ENCODE measurements at regions not wholly inside any gene's neighbourhood (a gene's known extent, or its start where the extent isn't known, plus 50 kb on each side); places are given as distances from the start of the nearest gene placed in this dataset.

DNA sequence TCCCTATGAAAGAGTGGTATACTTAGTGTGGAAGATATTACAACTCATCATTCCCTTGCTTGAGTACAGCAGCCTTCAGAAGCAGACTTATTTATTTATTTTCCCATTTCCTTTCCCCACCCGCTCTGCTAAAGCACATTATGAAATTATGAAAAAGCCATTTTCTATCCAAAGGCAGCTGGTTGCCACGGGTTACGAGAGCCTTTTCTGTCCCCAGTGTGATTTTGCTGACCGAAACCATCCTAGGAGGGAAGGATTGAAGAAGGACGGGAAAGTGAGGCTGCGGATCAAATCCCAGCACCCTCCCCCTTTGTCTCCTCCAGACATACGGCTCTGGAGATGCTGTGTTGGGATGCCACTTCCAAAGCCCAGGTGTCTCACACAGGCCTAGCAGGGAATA lies 246.9 kb downstream of the TLR4 start:
- H3K9ac ChIP-seq (ENCODE audit: low read length), result no peak overlapping the region
- H3K36me3 ChIP-seq (ENCODE audit: control insufficient read depth, insufficient read depth, low read length), result no peaks in the 10 kb centered on the region
- H3K9me3 ChIP-seq (ENCODE audit: control insufficient read depth, low read length), result no peaks in the 10 kb centered on the region
- no peaks in the 10 kb centered on the region for H3K4me1 ChIP-seq (ENCODE audit: control insufficient read depth, insufficient read depth, low read length)
- H3K27me3 ChIP-seq (ENCODE audit: control insufficient read depth, insufficient read depth, low read length), result no peaks in the 10 kb centered on the region
- H3K4me3 ChIP-seq (ENCODE audit: low read length), result no peak overlapping the region

DNA sequence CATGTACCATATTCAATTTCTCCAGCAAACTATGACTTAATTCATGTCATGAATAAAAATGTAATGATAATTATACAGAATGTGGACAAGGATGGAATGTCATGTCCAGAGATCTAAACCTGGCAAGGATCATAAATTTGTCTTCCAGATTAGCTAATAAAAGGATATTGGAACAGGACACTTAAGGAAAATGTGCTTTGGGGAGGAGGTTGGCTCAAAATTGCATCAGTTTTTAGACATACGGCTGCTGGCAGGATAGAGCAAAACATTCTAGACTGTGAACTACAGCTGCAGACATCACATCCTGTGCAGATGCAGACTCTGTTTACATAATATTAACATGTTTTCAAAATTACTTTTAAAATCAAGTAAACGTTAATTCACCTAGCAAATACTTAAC lies 248.4 kb downstream of the TLR4 start:
- Histone ChIP-seq H3K9me3 (ENCODE audit: control insufficient read depth, low read length) (no peaks in the 10 kb centered on the region), H3K36me3 (ENCODE audit: control insufficient read depth, insufficient read depth, low read length) (no peaks in the 10 kb centered on the region), H3K27me3 (ENCODE audit: control insufficient read depth, insufficient read depth, low read length) (no peaks in the 10 kb centered on the region), H3K9ac (ENCODE audit: low read length) (no peak overlapping the region), H3K4me3 (ENCODE audit: low read length) (no peak overlapping the region), H3K4me1 (ENCODE audit: control insufficient read depth, insufficient read depth, low read length) (no peaks in the 10 kb centered on the region)

DNA sequence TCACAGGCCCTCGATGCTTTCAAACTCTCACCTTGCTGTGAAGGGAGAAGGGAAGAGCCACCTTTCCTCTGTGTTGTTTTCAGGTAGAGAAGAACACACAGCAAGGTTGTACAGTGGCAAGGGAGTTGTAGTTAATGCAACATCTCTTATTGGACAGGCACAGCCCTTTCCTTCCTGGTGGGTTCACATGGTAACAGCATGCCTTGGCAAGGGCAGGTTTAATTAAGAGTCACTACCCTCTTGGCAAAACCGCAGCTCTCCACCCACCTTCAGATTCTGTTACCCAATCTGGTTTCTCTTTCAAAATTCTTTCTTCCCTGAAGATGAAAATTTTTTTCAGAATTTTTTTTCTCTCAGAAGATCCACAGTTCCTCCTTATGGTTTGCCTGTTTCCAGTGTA lies 253.1 kb downstream of the TLR4 start:
- Histone ChIP-seq H3K27me3 (ENCODE audit: control insufficient read depth, insufficient read depth, low read length) (no peaks in the 10 kb centered on the region), H3K4me3 (ENCODE audit: low read length) (no peak overlapping the region), H3K36me3 (ENCODE audit: control insufficient read depth, insufficient read depth, low read length) (no peaks in the 10 kb centered on the region), H3K9me3 (ENCODE audit: control insufficient read depth, low read length) (no peaks in the 10 kb centered on the region), H3K9ac (ENCODE audit: low read length) (no peak overlapping the region), H3K4me1 (ENCODE audit: control insufficient read depth, insufficient read depth, low read length) (no peaks in the 10 kb centered on the region)

DNA sequence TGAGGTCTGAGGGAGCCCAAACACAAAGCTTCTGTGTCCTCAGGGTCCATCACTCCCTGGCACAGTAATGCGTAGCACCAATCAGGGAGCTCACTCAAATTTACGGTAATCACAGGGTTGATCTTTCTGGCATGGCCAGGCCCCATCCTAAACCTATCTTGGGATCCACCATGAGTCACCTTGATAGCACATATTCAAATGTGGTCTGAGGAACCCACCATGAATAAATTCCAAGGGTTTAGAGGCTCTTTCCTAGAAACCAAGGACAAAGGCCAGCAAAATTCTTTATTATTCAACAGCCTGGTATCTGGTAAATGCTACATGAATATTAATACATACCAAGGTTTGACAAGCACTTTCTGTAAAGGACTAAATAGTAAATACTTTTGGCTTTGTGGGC lies 254.5 kb downstream of the TLR4 start:
- H3K9me3 ChIP-seq (ENCODE audit: control insufficient read depth, low read length), result no peaks in the 10 kb centered on the region
- no peaks in the 10 kb centered on the region for H3K36me3 ChIP-seq (ENCODE audit: control insufficient read depth, insufficient read depth, low read length)
- no peaks in the 10 kb centered on the region for H3K4me1 ChIP-seq (ENCODE audit: control insufficient read depth, insufficient read depth, low read length)
- H3K9ac ChIP-seq (ENCODE audit: low read length), result no peak overlapping the region
- no peak overlapping the region for H3K4me3 ChIP-seq (ENCODE audit: low read length)
- no peaks in the 10 kb centered on the region for H3K27me3 ChIP-seq (ENCODE audit: control insufficient read depth, insufficient read depth, low read length)

DNA sequence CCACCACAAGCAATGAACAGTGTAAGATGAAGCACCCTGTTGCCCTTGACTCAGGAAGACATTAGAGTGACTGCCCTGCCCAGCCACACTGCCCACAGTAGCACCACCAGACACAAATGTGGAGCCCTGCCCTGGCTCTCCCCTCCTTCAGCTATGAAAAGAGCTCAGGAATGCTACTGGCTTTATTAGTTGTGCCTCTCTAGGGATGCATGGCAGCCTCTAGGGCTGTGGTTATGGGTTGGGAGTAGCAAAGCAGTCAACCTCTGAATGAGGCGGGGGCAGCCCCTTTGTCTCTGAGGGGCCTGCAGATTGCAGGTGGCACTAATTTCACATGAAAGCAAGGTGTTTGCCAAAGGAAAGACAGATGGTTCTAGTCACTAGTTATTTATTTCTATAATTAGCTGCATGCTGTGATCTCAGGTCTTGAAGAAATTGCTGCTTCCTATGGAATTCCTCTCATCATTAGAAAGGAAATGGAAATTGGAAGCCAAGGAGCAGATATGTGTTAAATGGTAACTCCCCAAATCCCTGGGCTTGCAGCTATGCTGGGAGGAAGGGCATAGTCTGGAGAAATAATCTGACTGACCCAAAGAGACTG lies 259.4 kb downstream of the TLR4 start:
- H3K36me3 ChIP-seq (ENCODE audit: control insufficient read depth, insufficient read depth, low read length), result no peaks in the 10 kb centered on the region
- H3K4me3 ChIP-seq (ENCODE audit: low read length), result no peak overlapping the region
- H3K9me3 ChIP-seq (ENCODE audit: control insufficient read depth, low read length), result no peaks in the 10 kb centered on the region
- no peak overlapping the region for H3K9ac ChIP-seq (ENCODE audit: low read length)
- H3K4me1 ChIP-seq (ENCODE audit: control insufficient read depth, insufficient read depth, low read length), result no peaks in the 10 kb centered on the region
- no peaks in the 10 kb centered on the region for H3K27me3 ChIP-seq (ENCODE audit: control insufficient read depth, insufficient read depth, low read length)

DNA sequence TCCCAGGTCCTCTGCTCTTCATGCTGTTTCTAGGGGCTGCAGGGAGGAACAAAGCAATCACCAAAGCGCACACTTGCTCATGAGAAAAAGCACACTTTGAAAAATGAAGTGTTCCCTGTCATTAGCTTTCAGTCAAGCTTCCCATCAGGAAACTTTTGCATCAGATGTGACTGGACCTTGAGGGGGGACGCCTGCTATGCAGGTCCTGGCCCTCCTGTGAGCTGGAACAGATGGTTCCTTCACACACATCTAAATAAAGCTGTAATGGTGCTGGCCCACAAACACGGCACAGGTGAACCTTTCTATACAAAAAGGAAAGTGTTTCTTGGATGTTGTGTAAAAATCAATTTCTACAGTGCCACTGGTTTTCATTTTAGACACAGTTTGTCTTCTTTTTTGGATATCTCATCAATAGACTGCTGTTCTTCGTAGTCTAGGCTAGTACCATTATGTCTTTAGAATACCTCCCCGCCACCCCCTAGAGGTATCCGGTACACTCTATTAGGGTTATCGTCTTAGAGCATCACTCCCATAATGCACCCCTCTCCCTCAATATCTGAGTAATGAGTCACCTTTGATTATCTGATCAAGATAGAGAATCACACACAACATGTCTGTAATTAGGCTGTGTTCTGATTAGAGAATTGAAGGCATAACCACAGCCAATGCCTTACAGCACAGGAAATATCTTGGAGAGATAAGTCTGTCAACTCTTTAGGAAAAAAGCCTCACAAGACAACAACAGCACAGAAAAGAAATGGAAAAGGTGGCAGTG lies 266.3 kb downstream of the TLR4 start:
- H3K9ac ChIP-seq (ENCODE audit: low read length), result no peak overlapping the region
- H3K27me3 ChIP-seq (ENCODE audit: control insufficient read depth, insufficient read depth, low read length), result no peaks in the 10 kb centered on the region
- H3K36me3 ChIP-seq (ENCODE audit: control insufficient read depth, insufficient read depth, low read length), result no peaks in the 10 kb centered on the region
- no peaks in the 10 kb centered on the region for H3K4me1 ChIP-seq (ENCODE audit: control insufficient read depth, insufficient read depth, low read length)
- no peaks in the 10 kb centered on the region for H3K9me3 ChIP-seq (ENCODE audit: control insufficient read depth, low read length)
- no peak overlapping the region for H3K4me3 ChIP-seq (ENCODE audit: low read length)

DNA sequence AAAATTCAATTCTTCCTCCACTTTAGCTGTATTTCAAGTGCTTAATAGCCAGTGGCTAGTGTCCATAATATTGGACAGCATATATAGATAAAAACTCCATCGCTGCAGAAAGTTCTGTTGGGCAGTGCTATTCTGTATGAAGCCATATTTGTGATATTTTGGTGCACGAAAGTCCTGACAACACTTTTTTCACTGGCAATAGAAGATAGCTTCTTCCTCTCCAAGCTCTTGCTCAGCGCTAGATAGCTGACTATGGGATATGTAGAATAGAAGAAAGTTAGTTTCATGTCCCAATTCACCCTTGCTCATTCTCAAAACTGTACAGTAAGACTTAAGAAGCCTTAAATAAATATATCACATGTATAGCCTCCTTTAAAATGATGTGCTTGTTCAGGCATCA lies 269.9 kb downstream of the TLR4 start:
- Histone ChIP-seq H3K36me3 (ENCODE audit: control insufficient read depth, insufficient read depth, low read length) (no peaks in the 10 kb centered on the region), H3K4me3 (ENCODE audit: low read length) (no peak overlapping the region), H3K4me1 (ENCODE audit: control insufficient read depth, insufficient read depth, low read length) (no peaks in the 10 kb centered on the region), H3K27me3 (ENCODE audit: control insufficient read depth, insufficient read depth, low read length) (no peaks in the 10 kb centered on the region), H3K9ac (ENCODE audit: low read length) (no peak overlapping the region), H3K9me3 (ENCODE audit: control insufficient read depth, low read length) (no peaks in the 10 kb centered on the region)

DNA sequence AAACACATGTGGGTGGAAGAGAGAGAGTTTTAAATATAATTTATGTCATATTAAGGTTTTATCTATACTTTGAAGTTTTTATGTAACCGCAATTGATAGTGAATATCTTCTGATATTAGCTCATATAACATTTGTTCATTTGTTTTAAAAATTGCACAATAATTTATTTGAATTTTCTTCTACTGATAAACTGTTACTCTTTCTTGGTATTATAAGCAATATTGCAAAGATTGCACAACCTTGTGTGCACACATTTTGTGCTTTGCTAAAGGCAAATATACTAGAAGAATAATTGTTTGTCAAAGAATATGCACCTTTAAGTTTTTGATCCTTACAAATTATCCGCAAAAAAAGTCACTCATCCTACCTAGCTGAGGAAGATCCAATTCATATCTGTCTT lies 275.7 kb downstream of the TLR4 start:
- no peaks in the 10 kb centered on the region for H3K27me3 ChIP-seq (ENCODE audit: control insufficient read depth, insufficient read depth, low read length)
- no peak overlapping the region for H3K9ac ChIP-seq (ENCODE audit: low read length)
- no peak overlapping the region for H3K4me3 ChIP-seq (ENCODE audit: low read length)
- no peaks in the 10 kb centered on the region for H3K4me1 ChIP-seq (ENCODE audit: control insufficient read depth, insufficient read depth, low read length)
- no peaks in the 10 kb centered on the region for H3K9me3 ChIP-seq (ENCODE audit: control insufficient read depth, low read length)
- no peaks in the 10 kb centered on the region for H3K36me3 ChIP-seq (ENCODE audit: control insufficient read depth, insufficient read depth, low read length)

DNA sequence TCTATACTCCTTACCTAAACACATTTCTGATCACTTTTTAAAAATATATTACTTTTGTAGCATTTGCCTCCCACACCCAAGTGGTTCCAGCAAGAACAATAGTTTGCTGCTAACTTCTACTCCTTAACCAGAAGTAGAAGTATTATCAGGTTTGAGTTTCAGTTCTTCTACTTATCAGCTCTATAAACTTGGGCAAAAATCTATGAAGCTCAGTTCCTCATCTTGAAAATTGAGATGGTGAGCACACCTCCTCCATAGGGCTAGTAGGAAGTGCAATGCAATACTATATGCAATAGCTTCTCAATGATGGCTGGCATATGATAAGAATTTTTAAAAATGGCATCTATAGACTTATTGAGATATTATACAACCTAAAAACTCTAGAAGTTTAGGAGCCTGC lies 283.7 kb downstream of the TLR4 start:
- no peaks in the 10 kb centered on the region for H3K9me3 ChIP-seq (ENCODE audit: control insufficient read depth, low read length)

DNA sequence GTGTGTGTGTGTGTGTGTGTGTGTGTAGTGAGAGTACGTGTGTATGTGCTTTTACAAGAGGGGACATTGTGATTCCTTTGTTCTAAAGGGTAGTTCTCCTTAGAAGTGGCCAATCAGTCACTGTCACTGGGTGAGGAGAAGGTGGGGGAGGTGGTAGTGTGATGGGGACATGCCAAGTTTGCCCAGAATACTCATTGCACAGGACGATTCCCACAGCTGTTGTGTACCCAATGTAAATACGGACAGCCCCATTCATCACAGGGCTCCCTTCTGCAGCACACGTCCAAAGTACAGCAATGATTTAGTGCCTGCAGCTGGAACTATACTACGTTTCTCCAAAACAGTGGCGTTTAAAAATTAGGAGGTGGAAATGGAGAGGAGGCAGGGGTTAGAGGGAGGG lies 287.8 kb downstream of the TLR4 start:
- Histone ChIP-seq H3K9ac (ENCODE audit: low read length) (no peak overlapping the region), H3K9me3 (ENCODE audit: control insufficient read depth, low read length) (no peaks in the 10 kb centered on the region), H3K4me1 (ENCODE audit: control insufficient read depth, insufficient read depth, low read length) (no peaks in the 10 kb centered on the region), H3K4me3 (ENCODE audit: low read length) (no peak overlapping the region), H3K27me3 (ENCODE audit: control insufficient read depth, insufficient read depth, low read length) (no peaks in the 10 kb centered on the region), H3K36me3 (ENCODE audit: control insufficient read depth, insufficient read depth, low read length) (no peaks in the 10 kb centered on the region)

More for the DNA sequence above, 283.7 kb downstream of the TLR4 start:
- H3K9ac ChIP-seq (ENCODE audit: low read length), result no peak overlapping the region
- H3K27me3 ChIP-seq (ENCODE audit: control insufficient read depth, insufficient read depth, low read length), result no peaks in the 10 kb centered on the region
- H3K4me1 ChIP-seq (ENCODE audit: control insufficient read depth, insufficient read depth, low read length), result no peaks in the 10 kb centered on the region
- H3K4me3 ChIP-seq (ENCODE audit: low read length), result no peak overlapping the region
- no peaks in the 10 kb centered on the region for H3K36me3 ChIP-seq (ENCODE audit: control insufficient read depth, insufficient read depth, low read length)

DNA sequence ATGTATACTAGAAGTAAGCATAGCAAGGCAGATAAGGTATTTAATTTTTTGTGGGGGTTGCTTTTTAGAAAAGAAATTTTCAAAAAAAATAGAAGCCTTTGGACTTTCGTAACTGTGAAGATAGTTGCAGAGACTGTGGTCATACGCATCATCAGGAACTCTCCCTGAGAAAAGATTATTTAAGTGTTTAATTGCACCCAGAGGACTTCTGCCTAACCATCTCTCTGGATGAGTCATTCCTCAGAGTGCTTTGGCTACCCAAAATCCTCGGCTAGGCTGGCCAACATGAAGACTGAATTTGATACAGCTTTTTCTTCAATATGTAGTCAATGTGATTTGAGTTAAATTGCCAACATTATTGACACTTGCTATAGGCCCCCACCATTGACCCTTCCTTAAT lies 296.4 kb downstream of the TLR4 start:
- Histone ChIP-seq H3K4me1 (ENCODE audit: control insufficient read depth, insufficient read depth, low read length) (no peaks in the 10 kb centered on the region), H3K9ac (ENCODE audit: low read length) (no peak overlapping the region), H3K27me3 (ENCODE audit: control insufficient read depth, insufficient read depth, low read length) (no peaks in the 10 kb centered on the region), H3K9me3 (ENCODE audit: control insufficient read depth, low read length) (no peaks in the 10 kb centered on the region), H3K4me3 (ENCODE audit: low read length) (no peak overlapping the region), H3K36me3 (ENCODE audit: control insufficient read depth, insufficient read depth, low read length) (no peaks in the 10 kb centered on the region)

DNA sequence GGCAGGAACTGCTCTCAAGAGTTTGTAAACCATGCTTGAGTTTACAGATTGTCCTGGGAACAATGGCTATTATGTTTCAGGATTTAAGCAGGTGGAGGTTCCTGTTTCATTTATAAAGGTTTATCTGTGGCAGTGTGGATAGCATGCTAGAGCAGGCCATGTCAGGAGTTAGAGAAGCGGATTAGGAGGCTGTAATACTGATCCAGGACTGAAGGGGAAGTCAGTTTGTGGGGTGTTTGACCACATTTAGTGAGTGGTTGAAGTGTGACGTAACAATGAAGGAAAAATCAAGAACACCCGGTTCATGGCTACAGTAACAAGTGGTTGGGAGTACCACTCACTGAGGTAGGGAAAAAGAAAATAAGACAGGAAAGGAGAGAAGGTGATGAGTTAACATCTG lies 299.0 kb downstream of the TLR4 start:
- Histone ChIP-seq H3K27me3 (ENCODE audit: control insufficient read depth, insufficient read depth, low read length) (no peaks in the 10 kb centered on the region), H3K9ac (ENCODE audit: low read length) (no peak overlapping the region), H3K36me3 (ENCODE audit: control insufficient read depth, insufficient read depth, low read length) (no peaks in the 10 kb centered on the region), H3K9me3 (ENCODE audit: control insufficient read depth, low read length) (no peaks in the 10 kb centered on the region), H3K4me1 (ENCODE audit: control insufficient read depth, insufficient read depth, low read length) (no peaks in the 10 kb centered on the region), H3K4me3 (ENCODE audit: low read length) (no peak overlapping the region)

All from mucosa of stomach (tissue), 1 donor.